Endothelial cell (in vitro differentiated cells): ENCODE measurements at regions not wholly inside any gene's neighbourhood (a gene's known extent, or its start where the extent isn't known, plus 50 kb on each side); places are given as distances from the start of the nearest gene placed in this dataset.
"Not testable (repeated sequence)": the region's sequence is repeated elsewhere in the genome, so short reads cannot be mapped to it uniquely, and the experiment has no call there.

Experiments used
- DNase-seq: peaks from one replicate; pipeline ENCODE4 v3.0.0; 2021; ENCODE audit warnings: low spot score
- H3K27ac Mint-ChIP-seq: one replicate; pipeline ENCODE4 v1.8.0; 2021; ENCODE audit warnings: mixed read lengths, inconsistent platforms; ENCODE audit not compliant: unreplicated experiment
- H3K27me3 Mint-ChIP-seq: one replicate; pipeline ENCODE4 v1.8.0; 2021; ENCODE audit warnings: mild to moderate bottlenecking, moderate library complexity, mixed read lengths, inconsistent platforms; ENCODE audit not compliant: unreplicated experiment
- H3K36me3 Mint-ChIP-seq: one replicate; pipeline ENCODE4 v1.8.0; 2021; ENCODE audit warnings: mild to moderate bottlenecking, low read depth, mixed read lengths, inconsistent platforms; ENCODE audit not compliant: unreplicated experiment
- H3K4me1 Mint-ChIP-seq: one replicate; pipeline ENCODE4 v1.8.0; 2021; ENCODE audit warnings: mild to moderate bottlenecking, mixed read lengths, inconsistent platforms; ENCODE audit not compliant: unreplicated experiment
- H3K4me3 Mint-ChIP-seq: one replicate; pipeline ENCODE4 v1.8.0; 2021; ENCODE audit warnings: mild to moderate bottlenecking, mixed read lengths, inconsistent platforms; ENCODE audit not compliant: unreplicated experiment
- H3K9me3 Mint-ChIP-seq: one replicate; pipeline ENCODE4 v1.8.0; 2021; ENCODE audit warnings: mixed read lengths, inconsistent platforms; ENCODE audit not compliant: unreplicated experiment
- TF ChIP-seq, protein P1 (sequence below): fragments of 200-600 bp; sonication (generic); IDR thresholded peaks from one replicate; pipeline ENCODE4 v1.5.0; 2021; ENCODE audit warnings: antibody characterized with exemption; ENCODE audit not compliant: unreplicated experiment

DNA sequence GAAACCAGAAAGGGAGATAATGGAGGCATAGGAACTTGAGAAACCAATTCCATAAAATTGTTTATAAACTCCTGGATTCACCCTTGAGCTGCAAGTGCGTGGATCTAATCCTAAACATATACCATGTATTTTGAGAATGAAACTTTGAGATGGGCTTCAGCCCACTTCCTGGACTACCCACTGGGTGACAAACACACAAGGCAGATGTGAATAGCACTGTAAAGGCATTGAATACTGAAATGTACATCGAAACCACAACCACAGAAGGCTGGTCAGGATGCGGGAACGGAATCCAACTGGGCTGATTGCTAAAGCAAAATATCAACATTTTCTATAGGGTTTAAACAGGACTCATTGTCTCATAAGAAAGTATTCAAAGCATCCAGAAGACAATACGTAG lies 228.5 kb upstream of the ZEB2 start:
- no peaks in the 10 kb centered on the region for H3K27me3 Mint-ChIP-seq
- no peak overlapping the region for H3K4me3 Mint-ChIP-seq
- no peak for DNase-seq
- TF ChIP-seq, protein P1, sequence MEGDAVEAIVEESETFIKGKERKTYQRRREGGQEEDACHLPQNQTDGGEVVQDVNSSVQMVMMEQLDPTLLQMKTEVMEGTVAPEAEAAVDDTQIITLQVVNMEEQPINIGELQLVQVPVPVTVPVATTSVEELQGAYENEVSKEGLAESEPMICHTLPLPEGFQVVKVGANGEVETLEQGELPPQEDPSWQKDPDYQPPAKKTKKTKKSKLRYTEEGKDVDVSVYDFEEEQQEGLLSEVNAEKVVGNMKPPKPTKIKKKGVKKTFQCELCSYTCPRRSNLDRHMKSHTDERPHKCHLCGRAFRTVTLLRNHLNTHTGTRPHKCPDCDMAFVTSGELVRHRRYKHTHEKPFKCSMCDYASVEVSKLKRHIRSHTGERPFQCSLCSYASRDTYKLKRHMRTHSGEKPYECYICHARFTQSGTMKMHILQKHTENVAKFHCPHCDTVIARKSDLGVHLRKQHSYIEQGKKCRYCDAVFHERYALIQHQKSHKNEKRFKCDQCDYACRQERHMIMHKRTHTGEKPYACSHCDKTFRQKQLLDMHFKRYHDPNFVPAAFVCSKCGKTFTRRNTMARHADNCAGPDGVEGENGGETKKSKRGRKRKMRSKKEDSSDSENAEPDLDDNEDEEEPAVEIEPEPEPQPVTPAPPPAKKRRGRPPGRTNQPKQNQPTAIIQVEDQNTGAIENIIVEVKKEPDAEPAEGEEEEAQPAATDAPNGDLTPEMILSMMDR, result no peak
- H3K4me1 Mint-ChIP-seq, result no peaks in the 10 kb centered on the region
- peaks cover 13% of the 10 kb centered on the region for H3K36me3 Mint-ChIP-seq
- no peak overlapping the region for H3K27ac Mint-ChIP-seq
- H3K9me3 Mint-ChIP-seq, result peaks cover 14% of the 10 kb centered on the region

DNA sequence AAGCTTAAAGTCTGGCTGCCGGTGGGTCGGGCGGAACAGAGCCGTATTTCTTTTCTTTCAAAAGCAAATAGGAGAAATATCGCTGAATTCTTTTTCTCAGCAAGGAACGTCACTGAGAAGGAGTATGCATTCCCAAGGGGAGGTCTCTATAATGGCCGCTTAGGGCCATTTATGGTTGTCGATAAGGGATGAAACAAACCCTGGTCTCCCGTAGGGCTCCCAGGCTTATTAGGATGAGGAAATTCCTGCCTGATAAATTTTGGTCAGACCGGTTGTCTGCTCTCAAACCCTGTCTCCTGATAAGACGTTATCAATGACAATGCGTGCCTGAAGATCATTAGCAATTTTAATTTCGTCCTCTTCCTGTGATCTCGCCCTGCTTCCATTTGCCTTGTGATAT lies 227.7 kb upstream of the ZEB2 start:
- Mint-ChIP-seq H3K4me1 (no peaks in the 10 kb centered on the region), H3K27ac (no peak overlapping the region), H3K36me3 (peaks cover 13% of the 10 kb centered on the region), H3K27me3 (no peaks in the 10 kb centered on the region), H3K9me3 (peaks cover 14% of the 10 kb centered on the region), H3K4me3 (no peak overlapping the region)
- no peak for DNase-seq
- TF ChIP-seq, protein P1, result no peak

DNA sequence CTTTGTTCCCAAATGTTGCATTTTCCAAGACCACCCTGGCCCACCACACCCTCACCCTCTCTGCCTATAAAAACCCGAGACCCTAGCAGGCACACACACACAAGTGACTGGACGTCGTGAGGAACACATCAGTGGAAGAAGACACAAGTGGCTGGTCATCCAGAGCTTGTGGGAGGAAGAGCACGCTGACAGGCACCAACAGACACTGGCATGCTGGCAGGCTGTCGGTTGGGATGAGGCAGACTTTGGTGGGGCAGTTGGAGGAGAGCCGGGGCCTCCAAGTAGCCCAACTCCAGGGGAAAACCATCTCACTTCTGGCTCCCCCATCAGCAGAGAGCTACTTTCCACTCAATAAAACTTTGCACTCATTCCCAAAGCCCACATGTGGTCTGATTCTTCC lies 225.5 kb upstream of the ZEB2 start:
- peaks cover 13% of the 10 kb centered on the region for H3K36me3 Mint-ChIP-seq
- peaks cover 3% of the 10 kb centered on the region for H3K4me1 Mint-ChIP-seq
- TF ChIP-seq, protein P1, result no peak
- peak overlapping the region; percentile 20 for H3K27ac Mint-ChIP-seq
- H3K9me3 Mint-ChIP-seq, result peaks cover 14% of the 10 kb centered on the region
- H3K4me3 Mint-ChIP-seq, result no peak overlapping the region
- H3K27me3 Mint-ChIP-seq, result no peaks in the 10 kb centered on the region
- no peak for DNase-seq

DNA sequence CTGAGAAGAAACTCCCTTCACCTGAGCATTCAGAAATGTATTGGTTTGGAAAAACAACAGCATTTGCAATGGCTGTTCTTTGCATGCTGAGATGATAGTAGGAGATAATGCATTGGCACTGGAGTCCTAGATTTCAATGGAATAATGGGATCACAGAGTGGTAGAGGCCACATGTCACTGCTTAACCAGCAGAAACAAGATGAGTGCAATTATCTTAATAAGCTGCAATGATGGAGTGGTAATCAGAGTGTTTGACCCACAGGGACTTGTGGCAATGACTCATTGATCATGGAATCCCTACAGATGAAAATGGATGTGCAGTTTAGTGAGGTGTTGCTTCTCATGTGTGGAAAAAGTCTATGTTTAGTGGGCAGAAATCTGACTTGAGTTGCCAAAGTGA lies 218.8 kb upstream of the ZEB2 start:
- Mint-ChIP-seq H3K36me3 (no peaks in the 10 kb centered on the region), H3K9me3 (no peaks in the 10 kb centered on the region), H3K27me3 (no peaks in the 10 kb centered on the region), H3K4me1 (peaks cover 3% of the 10 kb centered on the region), H3K27ac (no peak overlapping the region), H3K4me3 (no peak overlapping the region)
- no peak for DNase-seq
- TF ChIP-seq, protein P1, result no peak

DNA sequence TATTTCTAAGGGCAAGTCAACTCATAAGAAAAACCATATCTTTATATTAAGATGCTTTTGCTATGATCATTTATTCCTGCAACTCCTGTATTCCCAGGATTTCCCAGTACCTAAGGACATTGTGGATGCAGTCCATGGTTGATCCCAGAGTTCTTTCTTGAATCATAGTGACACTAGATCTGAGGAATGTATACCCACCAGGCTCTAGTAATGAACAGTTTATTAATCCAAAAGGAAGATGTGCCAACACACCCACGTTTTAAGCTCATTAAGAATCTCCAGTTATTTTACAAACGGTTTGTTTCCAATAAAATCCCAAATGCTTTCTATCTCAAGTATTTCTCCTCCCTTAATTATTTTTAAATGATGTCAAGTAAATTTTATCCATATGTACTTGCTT lies 210.8 kb upstream of the ZEB2 start:
- Mint-ChIP-seq H3K9me3 (no peaks in the 10 kb centered on the region), H3K36me3 (no peaks in the 10 kb centered on the region), H3K27ac (no peak overlapping the region), H3K4me1 (no peaks in the 10 kb centered on the region), H3K4me3 (no peak overlapping the region), H3K27me3 (no peaks in the 10 kb centered on the region)
- TF ChIP-seq, protein P1, result no peak
- no peak for DNase-seq

DNA sequence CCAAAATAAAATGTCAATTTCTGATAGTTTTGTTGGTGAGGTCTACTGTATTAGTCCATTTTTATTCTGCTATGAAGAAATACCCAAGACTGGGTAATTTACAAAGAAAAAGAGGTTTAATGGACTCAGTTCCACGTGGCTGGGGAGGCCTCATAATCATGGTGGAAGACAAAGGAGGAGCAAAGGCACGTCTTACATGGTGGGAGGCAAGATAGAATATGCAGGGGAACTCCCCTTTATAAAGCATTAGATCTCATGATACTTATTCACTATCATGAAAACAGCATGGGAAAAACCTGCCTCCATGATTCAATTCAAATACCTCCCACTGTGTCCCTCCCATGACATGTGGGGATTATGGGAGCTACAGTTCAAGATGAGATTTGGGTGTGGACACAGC lies 204.5 kb upstream of the ZEB2 start:
- H3K4me3 Mint-ChIP-seq, H3K27ac Mint-ChIP-seq, H3K9me3 Mint-ChIP-seq, DNase-seq, H3K36me3 Mint-ChIP-seq, H3K27me3 Mint-ChIP-seq, H3K4me1 Mint-ChIP-seq: not testable (repeated sequence)
